K562 (cell line): ENCODE measurements at regions not wholly inside any gene's neighbourhood (a gene's known extent, or its start where the extent isn't known, plus 50 kb on each side); places are given as distances from the start of the nearest gene placed in this dataset.

Experiments
- GTF2F1 ChIP-seq: IDR thresholded peaks from 2 replicates; pipeline ENCODE4 v1.6.1; 2011; ENCODE audit warnings: low read depth, low read length, improper control_type of control experiment
- ZNF431 ChIP-seq: sonication (generic); formaldehyde crosslinking; IDR thresholded peaks from 2 replicates; pipeline ENCODE4 v1.8.0; 2022; ENCODE audit warnings: mild to moderate bottlenecking, missing genetic modification reagents

- TF ChIP-seq ZNF431 (no peak), GTF2F1 (no peak)
Measured at GRCh38 chr3:11733914-11734313, 90.2 kb upstream of the VGLL4 start.
